SKM-1 treated with dmso at 0.1 percent for 144 hours (cell line): ENCODE measurements at regions not wholly inside any gene's neighbourhood (a gene's known extent, or its start where the extent isn't known, plus 50 kb on each side); places are given as distances from the start of the nearest gene placed in this dataset.
"Not testable (repeated sequence)": the region's sequence is repeated elsewhere in the genome, so short reads cannot be mapped to it uniquely, and the experiment has no call there.

Source experiments
- DNase-seq: peaks from one replicate; lab custom pipeline; 2025; ENCODE audit not compliant: unreplicated experiment; lab: John Stamatoyannopoulos, UW

GRCh38 chr6:11457422-11457821 is 80.1 kb upstream of the TMEM170B start:
- DNase-seq, result not testable (repeated sequence)

GRCh38 chr6:11452106-11452505 is 85.4 kb upstream of the TMEM170B start:
- DNase-seq, result not testable (repeated sequence)

- no peak for DNase-seq
These were observed 87.5 kb upstream of the TMEM170B start for GRCh38 chr6:11450037-11450436.

GRCh38 chr6:11449408-11449807 is 88.1 kb upstream of the TMEM170B start:
- DNase-seq, result no peak

- DNase-seq, result no peak
These were observed 89.5 kb upstream of the TMEM170B start for GRCh38 chr6:11448038-11448437.

GRCh38 chr6:11447265-11447664 is 90.3 kb upstream of the TMEM170B start:
- no peak for DNase-seq

- no peak for DNase-seq
These were observed 92.4 kb upstream of the TMEM170B start for GRCh38 chr6:11445146-11445545.

DNA sequence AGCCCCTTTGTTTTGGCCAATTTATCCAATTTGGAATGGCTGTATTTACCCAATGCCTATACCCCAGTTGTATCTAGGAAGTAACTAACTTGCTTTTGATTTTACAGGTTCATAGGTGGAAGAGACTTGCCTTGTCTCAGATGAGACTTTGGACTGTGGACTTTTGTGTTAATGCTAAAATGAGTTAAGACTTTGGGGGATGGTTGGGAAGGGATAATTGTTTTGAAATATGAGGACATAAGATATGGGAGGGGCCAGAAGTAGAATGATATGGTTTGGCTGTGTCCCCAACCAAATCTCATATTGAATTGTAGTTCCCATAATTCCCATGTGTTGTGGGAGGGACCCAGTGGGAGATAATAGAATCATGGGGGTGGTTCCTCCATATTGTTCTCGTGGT is 94.4 kb upstream of the TMEM170B start:
- DNase-seq, result not testable (repeated sequence)

GRCh38 chr6:11442495-11442894 is 95.1 kb upstream of the TMEM170B start:
- no peak for DNase-seq

GRCh38 chr6:11439876-11440275 is 97.7 kb upstream of the TMEM170B start:
- DNase-seq, result no peak

GRCh38 chr6:11439017-11439420 is 98.5 kb upstream of the TMEM170B start:
- peak; percentile 17 for DNase-seq

- no peak for DNase-seq
These were observed 99.6 kb upstream of the TMEM170B start for GRCh38 chr6:11437824-11438459.

GRCh38 chr6:11436508-11437096 is 100.9 kb upstream of the TMEM170B start:
- DNase-seq, result no peak

GRCh38 chr6:11434565-11435326 is 102.8 kb upstream of the TMEM170B start:
- no peak for DNase-seq

GRCh38 chr6:11433860-11434259 is 103.7 kb upstream of the TMEM170B start:
- no peak for DNase-seq

DNA sequence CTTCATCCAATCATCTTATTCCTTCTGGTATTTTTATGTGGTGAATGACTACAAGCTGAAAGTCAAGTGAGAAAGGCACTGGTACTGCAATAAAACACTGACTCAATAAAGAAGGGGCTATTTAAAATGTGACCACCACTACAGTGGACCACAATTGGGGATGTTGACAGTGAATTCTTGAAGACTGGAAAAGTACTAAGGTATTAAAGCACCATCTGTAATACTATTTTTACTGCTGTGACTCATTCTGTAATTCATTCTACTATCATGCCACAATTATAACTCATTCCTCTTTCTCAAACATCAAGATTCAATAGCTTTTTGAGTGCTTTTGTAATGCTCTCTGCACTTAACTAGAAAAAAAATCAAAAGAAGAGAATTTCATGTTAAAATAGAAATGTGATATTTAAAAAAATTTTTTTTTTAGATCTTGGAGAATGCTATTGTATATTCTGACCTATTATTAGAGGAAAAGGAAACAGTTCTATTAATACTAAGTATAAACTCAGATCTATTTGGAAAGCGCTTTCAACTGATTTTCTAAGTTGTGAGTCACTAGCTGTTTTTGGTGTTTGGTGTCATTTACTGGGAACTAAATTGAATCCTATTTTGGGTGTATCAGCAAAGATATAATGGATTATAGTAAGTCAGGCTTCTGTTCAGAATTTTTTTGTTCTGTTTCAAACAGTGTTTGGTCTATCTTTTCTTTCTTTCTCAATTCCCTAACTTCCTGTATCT is 104.7 kb upstream of the TMEM170B start:
- no peak for DNase-seq

GRCh38 chr6:11432091-11432490 is 105.5 kb upstream of the TMEM170B start:
- DNase-seq, result no peak

DNA sequence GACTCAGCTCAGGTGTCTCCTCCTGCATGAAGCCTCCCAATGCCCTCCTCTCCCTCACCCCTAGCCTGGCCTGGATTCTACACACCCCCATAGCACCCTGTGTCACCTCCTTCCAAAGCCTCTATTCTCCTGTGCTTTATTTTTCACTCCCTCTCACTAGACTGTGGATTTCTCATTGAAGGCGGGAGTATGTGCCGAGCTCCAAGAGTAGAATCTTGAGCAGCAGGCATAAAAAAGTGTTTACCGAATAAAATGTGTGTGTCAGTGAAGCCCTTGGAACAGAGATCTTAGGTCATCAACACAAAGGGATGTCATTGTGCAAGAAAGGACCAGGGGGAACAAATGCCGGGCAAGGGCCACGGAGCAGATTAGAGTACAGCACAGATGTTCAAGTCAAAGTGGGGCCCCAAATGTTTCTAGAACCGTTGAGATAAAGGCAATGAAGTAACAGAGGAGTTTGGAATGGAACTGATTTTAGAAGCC is 106.1 kb upstream of the TMEM170B start:
- no peak for DNase-seq

DNA sequence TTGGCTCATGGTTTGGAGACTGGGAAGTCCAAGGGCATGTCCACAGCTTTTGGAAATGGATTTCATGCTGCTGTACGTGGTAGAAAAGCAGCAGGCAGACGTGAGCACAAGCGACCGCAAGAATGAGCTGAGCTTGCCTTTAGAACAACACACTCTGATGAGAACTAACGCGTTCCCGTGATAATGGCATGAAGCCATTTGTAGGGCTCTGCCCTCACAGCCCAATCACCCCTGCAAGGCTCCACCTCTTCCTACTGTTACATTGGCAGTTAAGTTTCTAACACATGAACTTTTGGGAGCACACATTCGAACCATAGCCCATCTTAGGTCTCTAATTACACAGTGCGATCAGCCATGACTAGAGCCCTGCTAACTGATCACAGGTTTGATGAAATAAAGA is 107.5 kb upstream of the TMEM170B start:
- DNase-seq, result no peak

GRCh38 chr6:11429577-11429976 is 108.0 kb upstream of the TMEM170B start:
- no peak for DNase-seq

- no peak for DNase-seq
These were observed 108.7 kb upstream of the TMEM170B start for GRCh38 chr6:11428895-11429294.
